ENCODE measurements at regions not wholly inside any gene's neighbourhood (a gene's known extent, or its start where the extent isn't known, plus 50 kb on each side); places are given as distances from the start of the nearest gene placed in this dataset.

DNA sequence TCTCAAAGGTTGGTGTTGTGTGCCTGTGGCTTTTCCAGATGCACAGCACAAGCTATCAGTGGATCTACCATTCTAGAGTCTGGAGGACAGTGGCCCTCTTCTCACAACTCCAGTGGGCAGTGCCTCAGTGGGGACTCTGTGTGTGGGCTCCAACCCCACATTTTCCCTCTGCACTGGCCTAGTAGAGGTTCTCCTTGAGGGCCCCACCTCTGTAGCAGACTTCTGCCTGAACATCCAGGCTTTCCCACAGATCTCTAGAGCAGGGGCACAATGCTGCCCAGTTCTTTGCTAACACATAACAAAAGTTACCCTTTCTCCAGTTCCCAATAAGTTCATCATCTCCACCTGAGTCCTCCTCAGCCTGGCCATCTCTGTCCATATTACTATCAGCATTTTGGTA, 102.1 kb upstream of the ANKRD55 start:
- Histone ChIP-seq H3K4me1 (ENCODE audit: control insufficient read depth, extremely low read depth, insufficient read depth, low read length) (peaks cover 1% of the 10 kb centered on the region), H3K27ac (ENCODE audit: control insufficient read depth, insufficient read depth, low read length) (no peak overlapping the region), H3K9me1 (ENCODE audit: control insufficient read depth, extremely low read depth, insufficient read depth, low read length) (no peaks in the 10 kb centered on the region), H3K4me3 (ENCODE audit: control insufficient read depth in 2 of 3, extremely low read depth in 1 of 3, insufficient read depth in 2 of 3, low read depth in 1 of 3, low read length in 3 of 3) (no peak overlapping the region), H4K20me1 (ENCODE audit: control insufficient read depth, extremely low read depth, insufficient read depth, low read length) (no peaks in the 10 kb centered on the region), H3K4me2 (ENCODE audit: control insufficient read depth, extremely low read depth, insufficient read depth, low read depth, low read length) (no peak overlapping the region), H3K79me2 (ENCODE audit: control insufficient read depth, insufficient read depth, low read length) (no peaks in the 10 kb centered on the region), H3K36me3 (ENCODE audit: control insufficient read depth in 2 of 2, extremely low read depth in 1 of 2, insufficient read depth in 2 of 2, low read length in 2 of 2) (no peaks in the 10 kb centered on the region), H3K27me3 (ENCODE audit: control insufficient read depth, extremely low read depth, insufficient read depth, low read length) (no peaks in the 10 kb centered on the region), H2AFZ (ENCODE audit: control insufficient read depth, low read length) (no peak overlapping the region), H3K9ac (ENCODE audit: control insufficient read depth, extremely low read depth, insufficient read depth, low read length) (no peak overlapping the region), H3K9me3 (ENCODE audit: control insufficient read depth, low read depth, low read length) (no peaks in the 10 kb centered on the region)
- FAIRE-seq, result no peak
- TF ChIP-seq, protein P1, sequence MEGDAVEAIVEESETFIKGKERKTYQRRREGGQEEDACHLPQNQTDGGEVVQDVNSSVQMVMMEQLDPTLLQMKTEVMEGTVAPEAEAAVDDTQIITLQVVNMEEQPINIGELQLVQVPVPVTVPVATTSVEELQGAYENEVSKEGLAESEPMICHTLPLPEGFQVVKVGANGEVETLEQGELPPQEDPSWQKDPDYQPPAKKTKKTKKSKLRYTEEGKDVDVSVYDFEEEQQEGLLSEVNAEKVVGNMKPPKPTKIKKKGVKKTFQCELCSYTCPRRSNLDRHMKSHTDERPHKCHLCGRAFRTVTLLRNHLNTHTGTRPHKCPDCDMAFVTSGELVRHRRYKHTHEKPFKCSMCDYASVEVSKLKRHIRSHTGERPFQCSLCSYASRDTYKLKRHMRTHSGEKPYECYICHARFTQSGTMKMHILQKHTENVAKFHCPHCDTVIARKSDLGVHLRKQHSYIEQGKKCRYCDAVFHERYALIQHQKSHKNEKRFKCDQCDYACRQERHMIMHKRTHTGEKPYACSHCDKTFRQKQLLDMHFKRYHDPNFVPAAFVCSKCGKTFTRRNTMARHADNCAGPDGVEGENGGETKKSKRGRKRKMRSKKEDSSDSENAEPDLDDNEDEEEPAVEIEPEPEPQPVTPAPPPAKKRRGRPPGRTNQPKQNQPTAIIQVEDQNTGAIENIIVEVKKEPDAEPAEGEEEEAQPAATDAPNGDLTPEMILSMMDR (optimal IDR thresholded peaks at IDR 0.05 in 1 of 3, IDR thresholded peaks at IDR 0.05 in 1 of 3, conservative IDR thresholded peaks at IDR 0.05 in 1 of 3; ENCODE audit: extremely low read depth in 1 of 3, insufficient read depth in 2 of 3, low read length in 3 of 3), result no peak
- TF ChIP-seq EZH2 (IDR thresholded peaks at IDR 0.05; ENCODE audit: low read length), result no peak
- DNase-seq (ENCODE audit: low read depth, low spot score), result no peak
- dilution Hi-C loops (cut with MboI; ENCODE audit: extremely low pct_ligation_motif_present, low sequenced_read_pairs), result no loop called here

DNA sequence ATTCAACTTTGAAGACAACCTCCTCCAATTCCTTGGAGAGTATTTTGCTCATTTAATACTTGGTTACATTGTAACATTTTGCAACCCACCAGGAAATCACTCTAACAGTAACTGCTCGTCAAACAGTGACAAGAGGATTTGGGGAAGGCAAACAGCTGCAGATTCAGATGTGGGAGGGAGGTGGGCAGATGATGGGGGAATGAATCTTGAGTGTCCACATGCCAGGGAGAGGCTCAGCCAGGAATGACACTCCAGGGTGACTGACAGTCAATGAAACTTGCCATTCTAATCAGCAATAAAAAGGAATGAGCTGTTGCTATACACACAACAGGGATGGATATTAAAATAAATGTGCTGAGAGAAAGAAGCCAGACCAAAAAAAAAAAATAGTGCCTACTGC, 97.7 kb upstream of the ANKRD55 start:
- DNase-seq (ENCODE audit: low read depth, low spot score) (no peak), FAIRE-seq (no peak)
- H3K9ac ChIP-seq (ENCODE audit: control insufficient read depth, extremely low read depth, insufficient read depth, low read length), result no peak overlapping the region
- H4K20me1 ChIP-seq (ENCODE audit: control insufficient read depth, extremely low read depth, insufficient read depth, low read length), result no peaks in the 10 kb centered on the region
- peaks cover 19% of the 10 kb centered on the region for H3K4me1 ChIP-seq (ENCODE audit: control insufficient read depth, extremely low read depth, insufficient read depth, low read length)
- H2AFZ ChIP-seq (ENCODE audit: control insufficient read depth, low read length), result no peak overlapping the region
- no peak overlapping the region for H3K4me2 ChIP-seq (ENCODE audit: control insufficient read depth, extremely low read depth, insufficient read depth, low read depth, low read length)
- no peaks in the 10 kb centered on the region for H3K27me3 ChIP-seq (ENCODE audit: control insufficient read depth, extremely low read depth, insufficient read depth, low read length)
- TF ChIP-seq, protein P1 (optimal IDR thresholded peaks at IDR 0.05 in 1 of 3, IDR thresholded peaks at IDR 0.05 in 1 of 3, conservative IDR thresholded peaks at IDR 0.05 in 1 of 3; ENCODE audit: extremely low read depth in 1 of 3, insufficient read depth in 2 of 3, low read length in 3 of 3), result no peak
- no peak for TF ChIP-seq EZH2 (IDR thresholded peaks at IDR 0.05; ENCODE audit: low read length)
- H3K27ac ChIP-seq (ENCODE audit: control insufficient read depth, insufficient read depth, low read length), result no peak overlapping the region
- no peaks in the 10 kb centered on the region for H3K36me3 ChIP-seq (ENCODE audit: control insufficient read depth in 2 of 2, extremely low read depth in 1 of 2, insufficient read depth in 2 of 2, low read length in 2 of 2)
- dilution Hi-C loops (cut with MboI; ENCODE audit: extremely low pct_ligation_motif_present, low sequenced_read_pairs), result no loop called here
- H3K4me3 ChIP-seq (ENCODE audit: control insufficient read depth in 2 of 3, extremely low read depth in 1 of 3, insufficient read depth in 2 of 3, low read depth in 1 of 3, low read length in 3 of 3), result no peak overlapping the region
- H3K9me1 ChIP-seq (ENCODE audit: control insufficient read depth, extremely low read depth, insufficient read depth, low read length), result no peaks in the 10 kb centered on the region
- H3K9me3 ChIP-seq (ENCODE audit: control insufficient read depth, low read depth, low read length), result no peaks in the 10 kb centered on the region
- no peaks in the 10 kb centered on the region for H3K79me2 ChIP-seq (ENCODE audit: control insufficient read depth, insufficient read depth, low read length)
